GM12801 (cell line): ENCODE measurements at regions not wholly inside any gene's neighbourhood (a gene's known extent, or its start where the extent isn't known, plus 50 kb on each side); places are given as distances from the start of the nearest gene placed in this dataset.

Experiments used
- CTCF ChIP-seq: IDR thresholded peaks from one replicate; pipeline ENCODE4 v1.5.1; 2011; ENCODE audit warnings: control low read depth; ENCODE audit not compliant: insufficient read length; ENCODE audit errors: extremely low read depth

DNA sequence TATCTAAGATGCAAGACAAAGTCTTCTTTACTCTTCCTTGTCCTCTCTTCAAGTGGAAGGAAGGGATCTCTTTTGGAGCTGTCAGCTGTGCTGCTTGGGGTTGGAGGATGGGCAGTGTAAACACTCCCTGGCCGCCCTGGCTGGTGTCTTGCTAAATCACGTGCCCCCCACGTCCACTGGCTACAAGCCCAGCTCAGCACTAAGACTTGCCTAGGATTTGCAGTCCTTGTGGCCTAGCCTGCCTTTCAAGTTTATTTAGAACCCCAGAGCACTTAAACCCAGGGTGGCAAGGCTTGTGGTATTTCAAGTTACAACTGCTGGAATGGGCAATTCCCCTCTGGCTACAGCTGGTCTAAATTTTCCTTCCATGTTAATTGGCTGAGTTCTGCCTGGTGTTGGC, 272.4 kb upstream of the MYO3A start:
- no peak for TF ChIP-seq CTCF

GRCh38 chr10:25666276-25666675, 267.8 kb upstream of the MYO3A start:
- no peak for TF ChIP-seq CTCF

- no peak for TF ChIP-seq CTCF
These were observed 258.8 kb upstream of the MYO3A start for GRCh38 chr10:25675204-25675603.

- no peak for TF ChIP-seq CTCF
These were observed 258.4 kb upstream of the MYO3A start for GRCh38 chr10:25675615-25676014.

- TF ChIP-seq CTCF: no peak
These were observed 255.8 kb upstream of the MYO3A start for GRCh38 chr10:25678220-25678619.

GRCh38 chr10:25678666-25679065, 255.4 kb upstream of the MYO3A start:
- TF ChIP-seq CTCF: no peak

- no peak for TF ChIP-seq CTCF
These were observed 251.7 kb upstream of the MYO3A start for GRCh38 chr10:25682203-25682851.
